GM18505 (cell line): ENCODE measurements at regions not wholly inside any gene's neighbourhood (a gene's known extent, or its start where the extent isn't known, plus 50 kb on each side); places are given as distances from the start of the nearest gene placed in this dataset.
"Not testable (repeated sequence)": the region's sequence is repeated elsewhere in the genome, so short reads cannot be mapped to it uniquely, and the experiment has no call there.

ENCODE experiments used
- ATAC-seq: cut with Tn5 transposase; IDR thresholded peaks from one replicate; pipeline ENCODE4 v1.9.1; 2021; ENCODE audit not compliant: unreplicated experiment
- POLR2A ChIP-seq: IDR thresholded peaks from 4 replicates; pipeline ENCODE4 v1.6.1; 2011; ENCODE audit warnings: borderline replicate concordance; ENCODE audit not compliant: insufficient read depth, insufficient read length; ENCODE audit errors: extremely low read depth

DNA sequence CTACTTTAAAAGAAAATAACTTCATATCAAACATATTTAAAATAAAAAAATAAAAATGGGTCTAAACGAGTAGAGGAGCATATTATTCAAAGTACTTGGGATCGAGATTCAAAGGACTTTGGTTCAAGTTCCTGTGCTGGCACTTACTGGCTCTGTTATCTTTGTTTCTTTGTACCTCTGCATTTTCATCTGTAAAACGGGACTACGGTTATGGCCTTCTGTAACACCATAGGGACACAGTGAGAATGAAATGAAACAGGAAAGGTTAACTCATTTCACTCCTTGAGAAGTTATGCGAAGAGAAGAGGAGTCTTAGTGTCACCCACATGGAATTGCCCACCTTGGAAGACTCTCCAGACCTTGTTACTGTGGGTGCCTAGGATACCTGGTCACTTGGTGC lies 379.1 kb upstream of the CCL2 start:
- TF ChIP-seq POLR2A, result no peak
- no peak for ATAC-seq

DNA sequence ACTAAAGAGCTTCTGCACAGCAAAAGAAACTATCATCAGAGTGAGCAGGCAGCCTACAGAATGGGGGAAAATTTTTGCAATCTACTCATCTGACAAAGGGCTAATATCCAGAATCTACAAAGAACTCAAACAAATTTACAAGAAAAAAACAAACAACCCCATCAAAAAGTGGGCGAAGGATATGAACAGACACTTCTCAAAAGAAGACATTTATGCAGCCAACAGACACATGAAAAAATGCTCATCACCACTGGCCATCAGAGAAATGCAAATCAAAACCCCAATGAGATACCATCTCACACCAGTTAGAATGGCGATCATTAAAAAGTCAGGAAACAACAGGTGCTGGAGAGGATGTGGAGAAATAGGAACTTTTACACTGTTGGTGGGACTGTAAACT lies 372.8 kb upstream of the CCL2 start:
- not testable (repeated sequence) for ATAC-seq

DNA sequence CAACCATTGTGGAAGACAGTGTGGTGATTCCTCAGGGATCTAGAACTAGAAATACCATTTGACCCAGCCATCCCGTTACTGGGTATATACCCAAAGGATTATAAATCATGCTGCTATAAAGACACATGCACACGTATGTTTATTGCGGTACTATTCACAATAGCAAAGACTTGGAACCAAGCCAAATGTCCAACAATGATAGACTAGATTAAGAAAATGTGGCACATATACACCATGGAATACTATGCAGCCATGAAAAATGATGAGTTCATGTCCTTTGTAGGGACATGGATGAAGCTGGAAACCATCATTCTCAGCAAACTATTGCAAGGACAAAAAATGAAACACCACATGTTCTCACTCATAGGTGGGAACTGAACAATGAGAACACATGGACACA lies 372.4 kb upstream of the CCL2 start:
- ATAC-seq, result not testable (repeated sequence)

DNA sequence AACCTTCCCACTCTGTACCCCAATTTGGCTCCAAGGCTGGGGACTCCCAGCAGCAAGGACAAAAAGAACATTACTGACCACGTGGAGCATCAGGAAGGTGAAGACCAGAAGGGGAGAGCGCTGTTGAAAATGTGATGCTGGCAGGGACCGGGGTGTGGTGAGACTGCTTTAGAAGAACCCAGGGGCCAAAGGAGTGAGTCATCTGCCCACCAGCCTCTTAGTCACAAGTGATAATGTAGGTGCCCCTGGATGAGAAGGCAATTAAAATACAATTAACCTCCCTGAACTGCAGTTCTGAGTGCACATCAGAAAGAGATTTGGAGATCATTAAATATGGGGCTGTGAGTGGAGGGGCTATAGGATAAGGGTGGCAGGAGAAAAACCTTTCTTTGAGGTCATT lies 366.6 kb upstream of the CCL2 start:
- no peak for ATAC-seq

DNA sequence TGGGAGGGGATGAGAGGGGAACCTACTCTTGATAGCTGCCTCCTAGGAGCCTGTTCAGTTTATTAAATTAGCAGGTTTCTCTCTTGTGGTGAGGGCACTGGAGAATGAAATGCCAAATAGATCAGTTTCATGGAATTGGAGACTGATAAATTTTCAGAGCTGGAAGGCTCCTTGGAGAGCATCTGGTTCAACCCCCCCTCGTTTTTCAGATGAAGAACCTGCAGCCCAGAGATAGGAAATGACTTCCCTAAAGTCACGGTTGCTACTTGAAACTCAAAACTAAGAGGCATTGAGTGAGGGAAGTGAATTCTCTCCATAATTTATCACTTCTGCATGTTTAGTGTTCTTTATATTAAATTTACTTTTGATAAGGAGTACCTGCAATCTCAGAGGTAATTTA lies 366.0 kb upstream of the CCL2 start:
- ATAC-seq, result no peak
- no peak for TF ChIP-seq POLR2A

More for the DNA sequence above, 366.6 kb upstream of the CCL2 start:
- no peak for TF ChIP-seq POLR2A

DNA sequence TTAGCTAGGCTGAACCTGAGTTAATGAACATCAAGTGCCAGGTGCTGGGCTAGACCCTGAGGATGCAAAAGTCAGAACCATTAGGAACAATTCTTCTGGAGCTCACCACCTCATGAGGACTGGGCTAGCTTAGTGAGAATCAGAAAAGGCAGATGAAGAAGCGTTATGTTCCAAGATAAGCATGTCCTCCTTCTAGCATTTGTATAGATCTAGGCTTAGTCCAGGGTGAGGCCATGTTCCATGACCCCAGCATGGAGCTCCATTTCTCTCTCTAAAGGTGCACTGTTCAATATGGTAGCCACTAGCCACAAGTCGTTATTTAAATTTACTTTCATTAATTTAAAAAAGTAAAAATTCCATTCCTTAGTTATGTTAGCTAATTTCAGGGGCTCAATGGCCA lies 365.3 kb upstream of the CCL2 start:
- ATAC-seq, result no peak
- TF ChIP-seq POLR2A, result no peak

DNA sequence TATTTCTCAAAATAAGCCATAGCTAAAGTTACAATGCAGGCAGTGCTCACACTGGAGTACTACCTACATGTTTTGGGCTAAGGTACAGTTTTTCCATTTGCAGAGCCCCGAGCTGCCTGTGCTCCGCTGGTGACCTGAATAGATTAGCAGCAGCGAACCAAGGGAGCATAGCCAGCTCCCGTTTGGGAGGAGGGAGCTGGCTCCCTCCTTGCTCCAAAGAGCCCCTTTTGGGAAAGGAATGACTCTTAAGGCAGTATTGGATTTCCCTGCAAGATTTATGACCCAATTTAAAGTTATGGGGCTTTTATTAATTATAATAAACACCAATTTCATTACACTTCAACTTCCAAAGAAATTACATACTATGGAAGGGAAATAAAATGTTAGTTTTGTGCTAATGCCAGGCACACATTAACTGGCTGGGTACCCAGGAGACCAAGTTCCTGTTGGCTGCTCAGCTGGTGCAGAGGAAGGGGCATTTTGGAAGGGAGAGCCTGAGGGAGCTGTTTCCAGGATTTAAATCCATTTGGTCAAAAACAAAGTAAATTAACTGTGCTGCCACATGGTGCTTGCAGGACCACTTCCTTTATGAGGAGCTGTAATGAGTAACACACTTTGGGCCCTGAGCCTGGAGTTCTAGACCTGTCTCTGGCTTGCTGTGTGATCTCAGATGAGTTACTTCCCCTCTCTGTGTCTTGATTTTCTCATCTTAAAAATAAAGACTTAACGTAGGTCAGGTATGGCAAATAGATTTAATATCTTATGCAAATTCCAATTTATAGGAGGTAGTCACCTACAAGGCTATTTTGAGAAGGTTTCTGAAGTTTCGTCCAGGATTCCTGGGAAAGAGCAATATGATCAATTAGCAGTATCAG lies 362.1 kb upstream of the CCL2 start:
- TF ChIP-seq POLR2A, result no peak
- no peak for ATAC-seq

DNA sequence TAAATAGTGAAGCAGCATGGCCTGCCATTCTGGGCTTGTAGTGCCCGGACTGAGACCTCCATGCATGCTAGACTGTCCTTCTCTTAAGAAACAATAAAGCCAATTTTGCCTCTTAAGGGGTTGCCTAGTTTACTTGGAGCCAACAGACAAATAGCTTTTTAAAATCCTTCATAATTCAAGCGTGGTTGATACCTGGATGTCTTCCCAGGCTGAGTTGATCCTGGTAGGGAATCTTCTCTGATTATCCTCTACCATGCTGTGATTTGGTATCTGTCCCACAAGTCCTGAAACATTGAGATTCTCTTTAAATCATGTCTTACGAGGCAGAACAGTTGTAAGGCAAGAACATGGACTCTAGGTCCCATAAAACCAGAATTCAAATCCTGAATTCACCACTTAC lies 359.6 kb upstream of the CCL2 start:
- no peak for ATAC-seq
- TF ChIP-seq POLR2A, result no peak

DNA sequence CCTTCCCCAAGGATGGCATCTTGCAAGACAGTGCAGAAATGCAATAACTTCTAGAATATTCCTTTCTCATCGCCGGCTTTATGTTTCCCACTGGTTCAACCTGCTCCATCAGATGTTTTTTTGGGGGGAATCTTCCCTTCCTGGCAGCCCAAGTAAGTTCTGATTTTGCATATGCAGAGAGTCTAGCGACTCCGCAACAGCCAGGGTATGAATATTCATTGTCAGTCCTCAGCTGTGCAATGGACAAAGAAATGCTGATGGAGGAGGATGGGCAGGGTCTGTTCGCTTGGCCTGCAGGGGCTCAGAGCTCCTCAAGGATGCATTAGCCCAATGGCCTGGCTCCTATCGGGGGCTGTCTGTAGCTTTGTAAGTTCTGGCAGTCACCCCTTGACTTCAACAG lies 358.8 kb upstream of the CCL2 start:
- no peak for TF ChIP-seq POLR2A
- ATAC-seq, result no peak

DNA sequence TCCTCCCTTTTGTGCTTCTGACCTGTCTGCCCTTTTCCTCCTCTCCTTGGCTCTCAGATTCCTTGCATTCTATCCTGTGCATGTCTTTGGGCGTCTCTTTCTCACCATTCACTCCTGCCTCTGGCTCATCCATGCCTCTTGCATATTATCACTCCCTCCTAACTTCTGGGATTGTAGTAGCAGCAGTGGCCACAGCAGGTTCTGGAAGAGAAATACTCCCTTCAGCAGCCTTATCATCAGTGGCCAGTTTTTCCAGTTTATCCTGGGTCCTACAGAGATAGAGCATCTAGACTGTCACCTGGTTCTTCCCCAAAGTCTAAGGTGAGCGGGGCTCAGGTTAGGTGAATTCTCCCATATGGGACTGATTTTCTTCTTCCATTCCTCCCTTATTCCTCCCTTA lies 354.0 kb upstream of the CCL2 start:
- TF ChIP-seq POLR2A, result no peak
- no peak for ATAC-seq

DNA sequence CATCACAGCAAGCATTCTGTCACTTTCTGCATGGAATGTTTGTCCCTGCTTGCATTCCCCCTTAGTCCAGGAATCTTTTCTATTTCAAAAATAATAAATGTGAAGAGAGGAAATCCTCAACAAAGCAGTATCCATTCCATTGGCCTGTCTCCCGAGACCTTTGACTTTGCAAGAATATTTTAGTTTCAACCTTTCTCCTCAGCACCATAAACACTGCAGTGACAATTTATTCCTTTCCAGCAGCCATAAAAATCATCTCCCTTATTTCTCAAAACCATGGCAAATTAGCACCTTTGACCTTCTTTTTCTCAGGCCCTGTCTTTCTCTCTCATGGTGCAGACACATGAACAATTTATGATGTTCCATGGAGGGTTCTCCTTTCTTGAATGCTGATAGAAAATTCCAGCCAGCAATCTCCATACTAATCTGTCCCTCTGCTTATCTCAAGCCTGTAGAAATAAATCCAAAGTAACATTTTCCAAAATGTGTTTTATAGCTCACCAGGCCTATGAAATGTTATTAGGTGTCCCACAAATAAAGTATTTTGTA lies 352.1 kb upstream of the CCL2 start:
- TF ChIP-seq POLR2A, result no peak
- ATAC-seq, result no peak

DNA sequence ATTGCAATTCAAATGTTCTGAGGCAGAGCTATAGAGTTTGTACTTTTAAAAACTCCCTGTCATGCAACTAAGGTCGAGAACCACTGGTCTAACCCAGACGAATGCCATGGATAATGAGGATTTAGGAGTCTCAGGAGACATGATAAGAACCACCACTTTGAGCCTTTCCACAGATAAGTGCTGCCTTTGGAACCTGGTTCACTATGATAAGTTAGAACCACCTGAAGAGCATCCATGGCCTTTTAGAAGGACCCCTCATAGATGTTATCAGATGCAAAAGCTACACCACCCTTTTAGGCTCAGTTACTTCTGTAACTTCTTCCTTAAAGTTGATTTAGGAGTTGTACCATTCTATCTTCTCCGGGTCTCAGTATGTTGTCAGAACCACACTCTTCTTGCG lies 350.6 kb upstream of the CCL2 start:
- no peak for TF ChIP-seq POLR2A

DNA sequence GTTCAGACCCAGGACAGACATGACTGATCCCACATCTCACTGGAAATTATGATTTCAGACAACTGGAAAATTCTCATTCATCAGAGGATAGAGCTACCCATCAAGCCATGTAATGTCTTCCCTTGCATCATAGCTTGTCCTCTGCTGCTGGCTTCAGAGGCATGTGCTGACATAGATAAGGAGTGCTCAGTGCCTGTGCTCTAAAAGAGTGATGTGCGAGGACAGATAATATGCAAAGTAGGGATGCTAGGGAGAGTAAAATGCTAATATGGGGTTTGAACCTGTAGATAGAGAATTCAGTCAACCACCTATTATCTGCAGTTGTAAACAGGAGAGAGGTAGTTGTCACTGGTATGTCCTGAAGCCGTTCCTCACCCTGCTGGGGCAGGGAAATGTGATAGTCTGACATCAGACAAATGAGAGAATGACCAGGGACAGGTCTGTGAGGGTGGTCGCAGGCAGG lies 349.7 kb upstream of the CCL2 start:
- ATAC-seq, result no peak

More for the DNA sequence above, 350.6 kb upstream of the CCL2 start:
- no peak for ATAC-seq

DNA sequence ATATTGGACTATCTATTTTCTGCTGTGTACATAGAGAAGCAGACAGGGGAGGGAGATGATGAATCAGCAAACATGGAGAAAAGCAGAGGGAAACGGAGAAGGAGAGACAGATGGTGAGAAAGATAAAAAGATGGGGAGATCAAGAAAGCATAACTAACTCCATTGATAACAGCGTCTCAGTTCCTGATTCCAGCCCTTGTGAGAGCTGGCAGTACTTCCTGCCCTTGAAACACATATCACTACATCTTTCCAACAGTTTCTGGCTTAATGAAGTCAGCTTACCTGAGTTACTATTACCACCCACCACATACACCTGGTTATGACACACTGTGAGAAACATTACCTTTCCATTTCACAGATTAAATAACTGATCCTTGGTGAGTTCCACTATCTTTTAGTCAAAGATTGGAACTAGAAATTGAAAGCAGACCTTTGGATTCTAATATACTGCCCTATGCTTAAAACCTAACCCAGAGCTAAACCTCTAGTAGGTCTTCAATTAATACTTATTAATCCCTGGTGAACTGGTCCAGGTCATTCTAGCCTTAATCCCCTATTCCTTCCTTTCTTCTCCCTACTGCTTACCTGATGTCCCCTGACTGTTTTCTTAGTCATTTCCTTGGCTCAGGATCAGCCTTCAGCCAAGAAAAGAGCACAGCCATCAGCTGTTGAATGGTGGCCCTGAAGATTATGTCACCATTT lies 346.6 kb upstream of the CCL2 start:
- TF ChIP-seq POLR2A, result no peak
- no peak for ATAC-seq

More for the DNA sequence above, 349.7 kb upstream of the CCL2 start:
- no peak for TF ChIP-seq POLR2A
